ENCODE measurements at regions not wholly inside any gene's neighbourhood (a gene's known extent, or its start where the extent isn't known, plus 50 kb on each side); places are given as distances from the start of the nearest gene placed in this dataset.

- TF ChIP-seq POLR2AphosphoS5 (IDR thresholded peaks at IDR 0.05; ENCODE audit: borderline replicate concordance, low read depth, low read length) (no peak), EZH2 (IDR thresholded peaks at IDR 0.05) (no peak)
Observed at GRCh38 chr1:63135801-63136200, 186.6 kb upstream of the FOXD3 start.

Measured in SK-N-MC (cell line).